GM10248 (cell line): ENCODE measurements at regions not wholly inside any gene's neighbourhood (a gene's known extent, or its start where the extent isn't known, plus 50 kb on each side); places are given as distances from the start of the nearest gene placed in this dataset.
"Not testable (repeated sequence)": the region's sequence is repeated elsewhere in the genome, so short reads cannot be mapped to it uniquely, and the experiment has no call there.

Experiments used
- CTCF ChIA-PET: fragments of 300-600 bp; sonication (Branson Sonifier 250); formaldehyde crosslinking; extraction: SDS; loops from one replicate; lab custom pipeline; 2021; ENCODE audit warnings: antibody characterized with exemption; lab: Yijun Ruan, JAX
- POLR2A ChIA-PET: fragments of 350-650 bp; sonication (Branson Sonifier 250); formaldehyde crosslinking; extraction: SDS; loops from one replicate; lab custom pipeline; 2020; ENCODE audit warnings: antibody characterized with exemption; lab: Yijun Ruan, JAX
- DNase-seq: peaks from one replicate; pipeline ENCODE4 v3.0.0; 2012; ENCODE audit errors: extremely low spot score
- CTCF ChIP-seq: IDR thresholded peaks from 2 replicates; pipeline ENCODE4 v1.5.1; 2012; ENCODE audit warnings: mild to moderate bottlenecking, low read depth; ENCODE audit errors: extremely low read depth, missing control alignments, control extremely low read depth

DNA sequence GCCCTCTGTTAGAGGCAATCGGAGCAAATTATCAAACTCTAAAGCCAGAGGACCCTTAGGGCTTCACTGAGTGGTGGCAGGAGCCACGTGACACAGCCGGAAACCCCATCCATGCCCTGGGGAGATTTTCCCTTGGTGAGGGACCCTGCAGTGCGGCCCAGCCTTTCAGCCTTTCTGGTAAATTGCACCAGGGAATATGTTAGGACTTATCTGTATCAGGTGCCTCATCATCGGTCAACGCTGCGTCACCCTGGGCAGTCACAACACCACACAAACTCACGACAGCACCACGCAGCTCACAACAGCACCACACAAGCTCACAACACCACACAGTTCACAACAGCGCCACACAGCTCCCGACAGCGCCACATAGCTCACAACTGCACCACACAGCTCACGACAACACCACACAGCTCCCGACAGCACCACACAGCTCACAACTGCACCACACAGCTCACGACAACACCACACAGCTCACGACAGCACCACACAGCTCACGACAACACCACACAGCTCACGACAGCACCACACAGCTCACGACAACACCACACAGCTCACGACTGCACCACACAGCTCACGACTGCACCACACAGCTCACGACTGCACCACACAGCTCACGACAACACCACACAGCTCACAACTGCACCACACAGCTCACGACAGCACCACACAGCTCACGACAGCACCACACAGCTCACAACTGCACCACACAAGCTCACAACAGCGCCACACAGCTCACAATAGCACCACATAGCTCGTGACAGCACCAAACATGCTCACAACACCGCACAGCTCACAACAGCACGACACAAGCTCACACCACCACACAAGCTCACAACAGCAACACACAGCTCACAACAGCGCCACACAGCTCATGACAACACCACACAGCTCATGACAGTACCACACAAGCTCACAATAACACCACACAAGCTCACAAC is 199.0 kb downstream of the DLL1 start:
- TF ChIP-seq CTCF: no peak
- ChIA-PET CTCF (interaction anchor here (1.3 kb wide), 2 partner anchors 18 to 200 kb away, joined by 3 read pairs; no protein-coding TSS in a partner anchor), POLR2A (no interaction called here)
- DNase-seq: no peak

GRCh38 chr6:170091000-170091638 is 199.8 kb downstream of the DLL1 start:
- ChIA-PET CTCF (no interaction called here), POLR2A (no interaction called here)
- no peak for DNase-seq
- no peak for TF ChIP-seq CTCF

- no peak for TF ChIP-seq CTCF
- no peak for DNase-seq
- CTCF ChIA-PET: no interaction called here
- POLR2A ChIA-PET: no interaction called here
Measured at GRCh38 chr6:170090561-170090960, 200.3 kb downstream of the DLL1 start.

GRCh38 chr6:170089963-170090362 is 200.9 kb downstream of the DLL1 start:
- ChIA-PET CTCF (interaction anchor here (1.5 kb wide), 1 partner anchor 10 kb away, joined by 3 read pairs; no protein-coding TSS in a partner anchor), POLR2A (no interaction called here)
- DNase-seq: no peak
- no peak for TF ChIP-seq CTCF

DNA sequence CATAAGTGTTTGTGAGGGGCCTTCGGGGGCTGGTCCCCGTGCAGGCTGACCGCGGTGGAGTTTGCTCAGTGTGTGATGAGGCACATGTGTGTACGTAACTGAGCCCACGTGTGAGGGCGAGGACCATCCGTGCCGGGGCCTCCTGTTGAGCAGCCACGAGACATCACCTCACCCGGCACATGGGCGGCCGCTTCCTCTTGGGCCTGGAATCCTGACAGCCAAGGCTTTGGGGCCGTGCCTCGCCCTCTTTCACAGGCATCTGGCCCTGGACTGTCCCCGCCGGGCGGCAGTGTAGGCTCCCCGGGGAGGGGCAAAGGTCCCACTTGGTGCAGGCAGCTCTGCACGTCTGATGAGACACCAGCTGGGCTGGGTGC is 202.3 kb downstream of the DLL1 start:
- ChIA-PET CTCF (interaction anchor here (1.5 kb wide), 1 partner anchor 11 kb away, joined by 3 read pairs; no protein-coding TSS in a partner anchor), POLR2A (no interaction called here)
- TF ChIP-seq CTCF: no peak
- no peak for DNase-seq

GRCh38 chr6:170087941-170088581 is 202.8 kb downstream of the DLL1 start:
- ChIA-PET CTCF (interaction anchor here (1.7 kb wide), 1 partner anchor 19 kb away, joined by 4 read pairs; no protein-coding TSS in a partner anchor), POLR2A (no interaction called here)
- peak; percentile 76 for DNase-seq
- TF ChIP-seq CTCF: no peak

- POLR2A ChIA-PET, DNase-seq: not testable (repeated sequence)
- CTCF ChIA-PET: interaction anchor here (1.7 kb wide), 1 partner anchor 19 kb away, joined by 4 read pairs; no protein-coding TSS in a partner anchor
Measured at GRCh38 chr6:170087421-170087780, 203.5 kb downstream of the DLL1 start.
